Prostate gland (tissue), 2 donors: ENCODE measurements at regions not wholly inside any gene's neighbourhood (a gene's known extent, or its start where the extent isn't known, plus 50 kb on each side); places are given as distances from the start of the nearest gene placed in this dataset.

ENCODE experiments used
- CTCF ChIP-seq, 4 experiments: fragments of 200-600 bp in 2 of 4; fragments of 450-650 bp in 2 of 4; sonication (generic) in 2 of 4; IDR thresholded peaks; 1 replicate in 3 of 4; 2 replicates in 1 of 4; pipeline ENCODE4 v1.5.1; 2016 to 2019; ENCODE audit warnings: antibody characterized with exemption in 4 of 4, mild to moderate bottlenecking in 2 of 4, moderate library complexity in 2 of 4
- POLR2A ChIP-seq: fragments of 450-650 bp; IDR thresholded peaks from one replicate; pipeline ENCODE4 v1.6.1; 2016; ENCODE audit warnings: antibody characterized with exemption, mild to moderate bottlenecking
- POLR2AphosphoS5 ChIP-seq: sonication (generic); formaldehyde crosslinking; IDR thresholded peaks from one replicate; pipeline ENCODE4 v1.6.1; 2017; ENCODE audit warnings: antibody characterized with exemption

- TF ChIP-seq CTCF (IDR thresholded peaks at IDR 0.05): no peak
- TF ChIP-seq POLR2A: no peak
- TF ChIP-seq POLR2AphosphoS5: no peak
These were observed 378.5 kb downstream of the FAT4 start for GRCh38 chr4:125693228-125693627.
